IMR-90 (cell line): ENCODE measurements at regions not wholly inside any gene's neighbourhood (a gene's known extent, or its start where the extent isn't known, plus 50 kb on each side); places are given as distances from the start of the nearest gene placed in this dataset.

Experiments
- ATAC-seq: fragments of 200-7000 bp; cut with Tn5 transposase; 2 replicates; pipeline ENCODE4 v1.9.1; 2020; ENCODE audit warnings: low read depth, mild to moderate bottlenecking, moderate library complexity
- BruUV-seq: library from RNA; stranded (reverse); fragments of 400-500 nt; replicated peaks from 2 replicates; lab custom pipeline; 2021; lab: Mats Ljungman, UMichigan
- CTCF ChIA-PET: fragments of 300-600 bp; formaldehyde crosslinking; extraction: SDS; loops from one replicate; lab custom pipeline; 2021; ENCODE audit warnings: antibody characterized with exemption; lab: Yijun Ruan, JAX
- POLR2A ChIA-PET: fragments of 300-600 bp; sonication (Branson Sonifier 250); formaldehyde crosslinking; loops from one replicate; lab custom pipeline; 2022; ENCODE audit warnings: antibody characterized with exemption; ENCODE audit not compliant: unreplicated experiment; lab: Charles Lee
- DNase-seq: peaks from one replicate; pipeline ENCODE4 v3.0.0; 2013
- H2AFZ ChIP-seq: replicated peaks from 2 replicates; pipeline ENCODE3; 2013; ENCODE audit warnings: low read length, mild to moderate bottlenecking; ENCODE audit not compliant: poor library complexity
- H2AK5ac ChIP-seq: 2 replicates; pipeline ENCODE4 v1.6.1; 2013; ENCODE audit warnings: low read depth, low read length, inconsistent platforms
- H2AK9ac ChIP-seq: replicated peaks from 2 replicates; pipeline ENCODE3; 2013; ENCODE audit warnings: mild to moderate bottlenecking, low read depth, low read length, moderate library complexity; ENCODE audit not compliant: poor library complexity
- H2BK120ac ChIP-seq: 2 replicates; pipeline ENCODE4 v1.6.1; 2013; ENCODE audit warnings: low read depth, low read length, inconsistent platforms
- H2BK15ac ChIP-seq: 3 replicates; pipeline ENCODE4 v1.6.1; 2013; ENCODE audit warnings: low read depth, low read length, inconsistent platforms
- H2BK20ac ChIP-seq: 2 replicates; pipeline ENCODE4 v1.6.1; 2013; ENCODE audit warnings: low read depth, mild to moderate bottlenecking, inconsistent platforms, low read length, moderate library complexity
- H2BK5ac ChIP-seq: 2 replicates; pipeline ENCODE4 v1.6.1; 2013; ENCODE audit warnings: mild to moderate bottlenecking, low read depth, low read length, inconsistent platforms; ENCODE audit not compliant: poor library complexity, severe bottlenecking
- H3K14ac ChIP-seq: replicated peaks from 2 replicates; pipeline ENCODE4 v1.6.1; 2013; ENCODE audit warnings: low read depth, low read length, inconsistent platforms
- H3K18ac ChIP-seq: 2 replicates; pipeline ENCODE4 v1.6.1; 2013; ENCODE audit warnings: low read depth, low read length, control low read depth
- H3K23ac ChIP-seq: 2 replicates; pipeline ENCODE4 v1.6.1; 2013; ENCODE audit warnings: low read depth, low read length, inconsistent platforms
- H3K27ac ChIP-seq: 2 replicates; pipeline ENCODE4 v1.5.1; 2013; ENCODE audit warnings: mild to moderate bottlenecking, control low read depth, low read length; ENCODE audit not compliant: insufficient read depth
- H3K27me3 ChIP-seq: 2 replicates; pipeline ENCODE4 v1.6.1; 2013; ENCODE audit warnings: low read length; ENCODE audit not compliant: control insufficient read depth, insufficient read depth
- H3K36me3 ChIP-seq: 2 replicates; pipeline ENCODE4 v1.6.1; 2013; ENCODE audit warnings: low read length, mixed read lengths; ENCODE audit not compliant: control insufficient read depth, insufficient read depth
- H3K4ac ChIP-seq: 2 replicates; pipeline ENCODE4 v1.6.1; 2013; ENCODE audit warnings: low read depth, low read length, inconsistent platforms
- H3K4me1 ChIP-seq: 2 replicates; pipeline ENCODE4 v1.6.1; 2013; ENCODE audit warnings: low read length, mixed read lengths; ENCODE audit not compliant: control insufficient read depth, insufficient read depth
- H3K4me2 ChIP-seq: 2 replicates; pipeline ENCODE4 v1.6.1; 2013; ENCODE audit warnings: low read depth, mild to moderate bottlenecking, control low read depth, low read length, moderate library complexity
- H3K4me3 ChIP-seq: 2 replicates; pipeline ENCODE4 v1.5.1; 2013; ENCODE audit warnings: low read depth, mild to moderate bottlenecking, control low read depth, low read length, moderate library complexity; ENCODE audit not compliant: insufficient read depth
- H3K56ac ChIP-seq: 2 replicates; pipeline ENCODE4 v1.6.1; 2013; ENCODE audit warnings: low read length, inconsistent platforms; ENCODE audit not compliant: insufficient read depth; ENCODE audit errors: extremely low read depth
- H3K79me1 ChIP-seq, 2 experiments: 2 replicates each; pipeline ENCODE4 v1.6.1; 2013; ENCODE audit warnings: low read length in 2 of 2, inconsistent platforms in 1 of 2, low read depth in 1 of 2
- H3K9ac ChIP-seq: 2 replicates; pipeline ENCODE4 v1.6.1; 2013; ENCODE audit warnings: low read depth, low read length, control low read depth
- H3K9me1 ChIP-seq: 2 replicates; pipeline ENCODE4 v1.6.1; 2013; ENCODE audit warnings: low read length, inconsistent platforms; ENCODE audit not compliant: insufficient read depth
- H3K9me3 ChIP-seq: 2 replicates; pipeline ENCODE4 v1.6.1; 2013; ENCODE audit warnings: low read length; ENCODE audit not compliant: control insufficient read depth, insufficient read depth
- H4K20me1 ChIP-seq: 2 replicates; pipeline ENCODE4 v1.6.1; 2013; ENCODE audit warnings: low read length, inconsistent platforms; ENCODE audit not compliant: insufficient read depth
- H4K5ac ChIP-seq: 2 replicates; pipeline ENCODE4 v1.6.1; 2013; ENCODE audit warnings: mild to moderate bottlenecking, low read depth, low read length, control low read depth
- H4K8ac ChIP-seq, 2 experiments: 2 replicates each; pipeline ENCODE4 v1.6.1; 2013; ENCODE audit warnings: low read depth in 2 of 2, low read length in 2 of 2, control low read depth in 1 of 2, inconsistent platforms in 1 of 2
- H4K91ac ChIP-seq: 2 replicates; pipeline ENCODE4 v1.6.1; 2013; ENCODE audit warnings: low read depth, low read length, inconsistent platforms; ENCODE audit not compliant: insufficient read depth
- BHLHE40 ChIP-seq: fragments of 150-350 bp; IDR thresholded peaks from 2 replicates; pipeline ENCODE4 v1.6.1; 2016; ENCODE audit warnings: mild to moderate bottlenecking, low read depth, low read length
- SMC3 ChIP-seq: fragments of 150-350 bp; IDR thresholded peaks from 2 replicates; pipeline ENCODE4 v1.6.1; 2016; ENCODE audit warnings: low read depth, mild to moderate bottlenecking, antibody characterized with exemption, low read length, moderate library complexity
- WGBS, 2 experiments: methylation state at CpG; one replicate each; pipeline versions ENCODE4 v1.1.5 to v1.1.7; 2013; ENCODE audit warnings: missing lambda C conversion rate in 2 of 2; ENCODE audit not compliant: insufficient read length in 1 of 2; ENCODE audit errors: extremely low coverage in 2 of 2; 5-methylcytosine and 5-hydroxymethylcytosine counted together
- dilution Hi-C: fragments of 300-500 bp; cut with HindIII; formaldehyde crosslinking; loops from one replicate; pipeline ENCODE4 v1.14.3; 2018; ENCODE audit warnings: low sequenced_read_pairs; ENCODE audit not compliant: unreplicated experiment
- in situ Hi-C: fragments of 300-500 bp; cut with MboI; formaldehyde crosslinking; loops from 3 replicates; pipeline ENCODE4 v1.14.3; 2019; ENCODE audit warnings: low sequenced_read_pairs, inconsistent platforms, mixed read lengths
- intact Hi-C: fragments of 100-400 bp; cut with micrococcal nuclease; formaldehyde crosslinking; loops from 2 replicates; pipeline ENCODE4 v1.10.0; 2022

DNA sequence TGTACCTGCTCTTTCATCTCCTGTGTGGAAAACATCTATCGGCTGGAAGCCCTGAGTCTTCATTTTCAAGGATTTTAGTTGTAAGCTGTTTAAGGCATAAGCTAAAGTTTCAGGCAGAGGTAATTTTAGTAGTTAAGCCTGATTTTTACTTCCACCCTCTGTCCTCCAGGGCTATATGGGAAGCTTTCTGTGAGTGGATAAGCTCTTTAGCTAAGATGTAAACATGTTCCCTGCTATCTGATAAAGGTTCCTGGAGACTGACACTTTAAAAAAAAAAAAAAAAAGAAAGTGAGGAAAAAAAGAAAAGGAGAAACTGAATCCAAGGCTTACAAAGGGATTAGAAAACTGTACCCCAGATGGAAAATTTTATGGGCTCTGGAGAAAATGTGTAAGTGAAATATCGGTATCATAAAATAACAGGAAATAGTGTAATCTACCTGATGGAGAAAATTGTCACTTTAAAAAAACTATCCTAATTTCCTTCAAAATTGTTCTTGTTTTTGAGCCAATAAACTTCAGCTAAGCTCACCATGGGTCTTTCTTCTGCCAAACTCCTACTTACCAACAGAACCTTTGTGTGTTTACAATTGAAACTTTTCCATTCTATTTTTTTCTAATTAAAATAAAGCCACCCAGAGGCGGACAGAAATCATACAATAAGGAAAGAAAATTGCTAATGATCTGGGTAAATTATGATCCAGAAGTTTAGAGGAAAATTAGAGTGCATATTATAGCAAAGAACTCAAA, 180.5 kb downstream of the TGFB2 start:
- Histone ChIP-seq H3K14ac (no peak overlapping the region), H3K9ac (no peak overlapping the region), H4K8ac (no peak overlapping the region), H4K91ac (no peak overlapping the region; the same call in 1 of the 2 replicates), H3K27me3 (no peaks in the 10 kb centered on the region), H3K9me3 (no peaks in the 10 kb centered on the region), H4K5ac (peak overlapping the region; percentile 38; the same call in 1 of the 2 replicates), H3K4me2 (no peak overlapping the region), H3K9me1 (peaks cover 6% of the 10 kb centered on the region), H3K79me1 (no peaks in the 10 kb centered on the region), H3K23ac (no peak overlapping the region), H3K4me1 (peaks cover 13% of the 10 kb centered on the region), H3K56ac (no peak overlapping the region), H2AK5ac (no peak overlapping the region), H3K4ac (no peak overlapping the region), H2BK15ac (no peak overlapping the region; the same call in 2 of the 3 replicates), H3K18ac (peak overlapping the region; percentile 58; the same call in 1 of the 2 replicates), H2AFZ (no peak overlapping the region), H2BK20ac (no peak overlapping the region), H3K27ac (no peak overlapping the region), H2BK5ac (no peak overlapping the region), H3K4me3 (no peak overlapping the region), H2AK9ac (no peak overlapping the region), H2BK120ac (peak overlapping the region; percentile 35; the same call in 1 of the 2 replicates), H4K20me1 (no peaks in the 10 kb centered on the region), H3K36me3 (no peaks in the 10 kb centered on the region)
- dilution Hi-C loops (no loop called here), in situ Hi-C loops (no loop called here), intact Hi-C loops (loop anchor here (2.0 kb wide), 1 partner anchor 27 kb away; no protein-coding TSS in a partner anchor)
- TF ChIP-seq BHLHE40 = no peak
- no peak for TF ChIP-seq SMC3
- POLR2A ChIA-PET = no interaction called here
- no TSS peak for BruUV-seq
- DNase-seq = no peak
- no CpG with 5 or more reads among the region's 3 CpGs for WGBS, 2 experiments
- ATAC-seq = no peak
- CTCF ChIA-PET = interaction anchor here (0.6 to 1.0 kb wide), 2 partner anchors 187 to 226 kb away, joined by 3 to 4 read pairs; no protein-coding TSS in a partner anchor
